ENCODE measurements at regions not wholly inside any gene's neighbourhood (a gene's known extent, or its start where the extent isn't known, plus 50 kb on each side); places are given as distances from the start of the nearest gene placed in this dataset.

DNA sequence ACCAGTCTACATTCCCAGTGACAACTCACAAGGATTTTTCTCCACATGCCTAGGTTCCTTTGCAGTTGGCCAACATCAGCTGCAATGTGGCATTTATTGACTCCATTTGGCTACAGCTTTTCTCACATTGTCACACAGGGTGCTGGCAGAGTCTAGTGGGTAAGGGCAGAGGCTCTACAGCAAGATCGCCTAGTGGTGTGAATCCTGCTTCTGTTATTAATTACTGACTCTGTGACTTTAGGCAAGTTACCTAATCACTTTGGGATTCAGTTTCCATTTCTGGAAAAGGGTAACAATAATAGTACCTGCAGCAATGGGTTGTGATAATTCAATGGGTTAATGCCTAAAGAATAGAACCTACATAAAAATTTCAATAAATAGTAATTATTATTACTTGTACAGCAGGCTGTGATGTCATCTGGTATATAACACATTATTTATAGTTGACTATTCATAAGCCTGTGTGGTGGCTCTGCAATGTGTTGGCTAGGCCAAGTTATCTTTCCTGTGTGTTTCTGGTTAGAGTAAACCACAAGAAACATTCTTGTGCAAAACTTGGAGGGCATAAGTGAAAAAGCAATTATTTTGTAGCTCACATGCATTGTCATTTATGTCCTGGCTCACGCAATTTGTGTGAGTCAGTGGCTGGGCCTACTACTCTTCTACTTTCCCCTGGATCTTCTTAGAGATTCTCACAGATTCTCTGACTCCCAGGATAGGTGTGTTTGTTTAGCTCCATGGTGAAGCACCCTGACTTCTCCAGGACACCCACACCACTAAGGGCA lies 59.5 kb downstream of the PTGS2 start:
- no peak for FAIRE-seq

GRCh38 chr1:186618401-186619170 lies 61.6 kb downstream of the PTGS2 start:
- FAIRE-seq, result no peak
- DNase-seq (ENCODE audit: low spot score in 2 of 2), result no peak

More for the DNA sequence above, 59.5 kb downstream of the PTGS2 start:
- no peak for DNase-seq (ENCODE audit: low spot score in 2 of 2)

DNA sequence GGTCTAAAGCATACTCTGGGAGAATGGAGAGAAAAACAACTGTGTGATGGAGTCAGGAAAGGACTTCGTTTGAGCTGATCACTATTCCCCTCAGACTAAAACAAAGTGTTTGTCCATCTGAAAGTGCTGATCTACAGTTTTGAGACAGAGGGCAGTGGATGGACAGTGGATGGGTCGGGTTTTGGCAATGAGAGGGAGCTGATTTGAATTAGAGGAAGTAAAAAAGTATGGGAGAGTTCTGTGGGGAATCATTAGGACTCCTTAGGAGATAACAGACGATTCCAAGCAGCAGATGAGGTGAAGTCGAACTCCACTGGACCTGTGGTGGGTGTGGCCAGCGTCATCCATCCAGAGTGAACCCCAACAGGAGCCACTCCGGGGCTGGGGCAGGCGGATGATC lies 62.3 kb downstream of the PTGS2 start:
- DNase-seq (ENCODE audit: low spot score in 2 of 2) (peak in 1 of 2 donors; percentile 14), FAIRE-seq (no peak)

- DNase-seq (ENCODE audit: low spot score in 2 of 2) (no peak), FAIRE-seq (no peak)
Observed at GRCh38 chr1:186616511-186616910, 63.7 kb downstream of the PTGS2 start.

GRCh38 chr1:186615332-186615731 lies 64.9 kb downstream of the PTGS2 start:
- no peak for DNase-seq (ENCODE audit: low spot score in 2 of 2)
- FAIRE-seq, result no peak

GRCh38 chr1:186611156-186611555 lies 69.1 kb downstream of the PTGS2 start:
- no peak for FAIRE-seq
- DNase-seq (ENCODE audit: low spot score in 2 of 2), result no peak

DNA sequence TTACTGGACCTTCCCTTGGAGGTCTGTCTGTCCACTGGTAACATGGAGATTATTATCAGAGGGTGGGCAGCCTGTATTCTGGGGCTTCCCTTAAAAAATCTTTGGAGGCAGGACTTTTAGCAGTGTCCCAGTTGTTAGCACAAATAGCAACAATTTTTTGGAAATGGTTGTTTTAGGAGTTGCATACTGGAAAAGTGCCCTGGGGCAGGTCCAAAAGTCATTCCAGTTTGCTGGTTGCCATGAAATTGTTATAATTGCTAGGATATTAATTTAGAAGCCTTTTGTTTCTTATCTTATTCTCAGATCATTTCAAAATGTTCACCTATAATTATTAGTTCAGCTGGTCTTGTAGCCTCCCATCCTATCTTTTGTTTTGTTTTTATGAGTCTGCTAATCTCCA lies 71.0 kb downstream of the PTGS2 start:
- DNase-seq (ENCODE audit: low spot score in 2 of 2) (no peak), FAIRE-seq (no peak)

DNA sequence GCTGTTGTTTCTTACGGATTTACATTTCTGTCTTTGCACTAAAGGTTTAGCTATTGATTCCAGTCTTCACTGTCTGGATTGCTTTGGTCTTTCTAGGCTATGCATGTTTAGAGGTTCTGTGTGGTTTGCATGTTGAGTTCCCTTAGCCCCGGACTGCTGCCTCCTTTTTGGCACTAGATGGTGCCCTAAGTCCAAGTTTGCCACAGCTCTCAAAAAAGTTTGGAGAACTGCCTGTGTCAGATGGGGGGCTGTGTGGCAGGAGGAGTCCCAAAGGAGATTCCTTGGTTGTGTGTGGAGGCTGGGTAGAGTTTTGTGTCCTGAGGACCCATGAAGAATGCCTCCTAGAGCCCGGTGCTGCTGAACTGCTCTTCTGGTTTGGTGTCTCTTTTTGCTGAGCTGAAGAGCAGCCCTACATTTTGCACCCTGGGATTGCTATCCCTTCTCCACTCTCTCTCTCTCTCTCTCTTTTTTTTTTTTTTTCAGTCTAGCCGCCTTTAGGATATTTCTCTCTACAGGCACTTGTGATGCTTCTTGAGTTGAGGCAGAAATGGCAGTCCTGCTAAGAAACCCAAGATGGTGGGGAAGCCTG lies 74.4 kb downstream of the PTGS2 start:
- FAIRE-seq (no peak), DNase-seq (ENCODE audit: low spot score in 2 of 2) (no peak)

GRCh38 chr1:186595969-186596368 lies 84.3 kb downstream of the PTGS2 start:
- FAIRE-seq (no peak), DNase-seq (ENCODE audit: low spot score in 2 of 2) (no peak)

- DNase-seq (ENCODE audit: low spot score in 2 of 2), result no peak
- no peak for FAIRE-seq
Observed at GRCh38 chr1:186578325-186579016, 101.8 kb downstream of the PTGS2 start.

DNA sequence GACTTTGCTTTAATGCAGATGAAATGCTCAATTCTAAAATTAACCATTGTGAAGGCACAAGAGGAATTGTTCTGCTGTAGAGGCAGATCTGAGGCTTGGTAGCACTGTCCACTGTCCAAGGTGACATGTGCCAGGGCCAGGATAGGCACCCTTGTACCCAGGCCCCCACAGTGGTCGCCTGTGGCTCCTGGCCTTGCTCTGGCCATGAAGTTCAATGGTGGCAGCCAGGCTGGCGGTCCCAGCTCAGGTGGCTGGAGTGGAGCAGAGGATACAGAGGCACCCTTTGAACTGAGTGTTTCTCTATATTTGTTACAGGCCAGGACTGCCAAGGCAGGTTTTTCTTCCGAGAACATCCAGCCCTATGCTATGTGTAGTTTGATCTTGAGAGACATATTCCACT lies 102.6 kb downstream of the PTGS2 start:
- no peak for DNase-seq (ENCODE audit: low spot score in 2 of 2)
- FAIRE-seq, result no peak

DNA sequence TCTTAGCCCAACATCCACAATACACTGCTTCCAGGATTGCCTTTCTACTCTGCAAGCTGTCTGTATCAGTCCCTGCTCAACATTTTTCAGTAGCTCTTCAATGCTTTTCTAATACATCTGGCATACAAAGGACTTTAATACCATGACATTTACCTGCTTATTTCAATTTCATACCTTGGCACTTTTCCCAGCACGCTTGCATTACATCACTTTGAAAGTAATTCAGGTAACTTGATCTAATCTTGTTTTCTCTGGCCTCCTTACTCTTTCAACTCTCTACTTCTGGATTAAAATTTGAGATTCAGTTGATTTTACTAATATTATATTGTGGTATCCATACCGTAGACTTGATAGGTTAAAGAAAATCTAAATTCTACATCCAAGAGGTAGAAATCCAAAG lies 103.0 kb downstream of the PTGS2 start:
- FAIRE-seq (no peak), DNase-seq (ENCODE audit: low spot score in 2 of 2) (no peak)

- DNase-seq (ENCODE audit: low spot score in 2 of 2) (no peak), FAIRE-seq (no peak)
Observed at GRCh38 chr1:186575348-186575747, 104.9 kb downstream of the PTGS2 start.

GRCh38 chr1:186574926-186575325 lies 105.3 kb downstream of the PTGS2 start:
- FAIRE-seq (no peak), DNase-seq (ENCODE audit: low spot score in 2 of 2) (no peak)

- no peak for FAIRE-seq
- no peak for DNase-seq (ENCODE audit: low spot score in 2 of 2)
Observed at GRCh38 chr1:186572509-186572908, 107.7 kb downstream of the PTGS2 start.

DNA sequence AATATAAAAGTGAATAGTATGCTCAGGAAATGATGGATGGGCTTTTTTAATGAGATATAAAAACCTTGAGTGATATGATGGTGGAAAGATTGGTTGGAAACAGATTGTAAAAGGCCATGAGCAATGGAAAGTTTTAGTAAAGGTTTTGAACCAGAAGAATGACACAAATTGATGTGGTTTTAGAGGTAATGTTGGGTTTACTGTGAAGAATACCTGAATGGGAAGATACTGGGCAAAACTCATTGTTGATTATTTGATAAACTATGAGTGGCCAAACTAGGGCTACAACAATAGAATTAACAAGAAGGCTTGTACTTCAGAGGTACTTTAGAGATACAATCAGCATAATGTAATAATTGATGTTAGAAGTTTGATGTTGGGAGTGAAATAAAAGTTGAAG lies 108.5 kb downstream of the PTGS2 start:
- FAIRE-seq (no peak), DNase-seq (ENCODE audit: low spot score in 2 of 2) (no peak)

DNA sequence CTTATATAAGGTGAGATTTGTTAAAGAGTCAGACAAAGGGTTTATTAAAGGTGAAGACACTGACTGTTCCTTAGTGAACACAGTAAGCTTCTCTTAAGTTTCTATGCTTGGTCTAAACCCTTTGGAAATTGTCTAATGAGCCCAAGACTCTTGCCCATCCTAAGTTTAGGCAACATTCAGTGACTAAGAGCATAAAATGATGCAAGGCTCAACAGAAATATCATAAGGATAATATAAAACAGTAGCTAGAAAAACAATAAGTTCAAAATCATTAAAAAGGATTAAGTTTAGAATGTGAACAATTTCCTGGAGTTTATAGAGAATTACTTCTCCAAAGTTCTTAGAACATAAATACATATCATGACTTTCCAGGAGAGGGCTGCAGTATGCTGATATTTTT lies 108.9 kb upstream of the PDC start:
- FAIRE-seq (no peak), DNase-seq (ENCODE audit: low spot score in 2 of 2) (no peak)

DNA sequence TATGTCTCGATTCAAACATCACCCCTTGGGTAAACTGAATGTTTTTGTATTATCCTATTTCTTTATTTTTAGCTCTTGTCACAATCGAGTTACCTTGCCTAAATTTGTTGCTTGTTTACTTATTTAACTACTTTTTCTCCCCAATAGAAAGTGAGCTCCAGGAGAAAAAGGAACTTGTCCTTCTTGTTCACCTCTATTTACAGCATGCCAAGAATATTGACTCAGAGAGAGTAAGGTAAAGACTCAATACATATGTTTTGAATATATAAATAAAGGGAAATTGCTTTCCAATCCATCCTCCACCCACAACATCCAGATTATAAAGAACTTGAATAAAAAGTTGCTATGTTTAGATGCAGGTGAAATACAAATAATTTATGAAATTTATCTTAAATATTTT lies 107.3 kb upstream of the PDC start:
- FAIRE-seq, result no peak
- DNase-seq (ENCODE audit: low spot score in 2 of 2), result no peak

GRCh38 chr1:186566140-186566855 lies 105.4 kb upstream of the PDC start:
- no peak for DNase-seq (ENCODE audit: low spot score in 2 of 2)
- no peak for FAIRE-seq

- no peak for FAIRE-seq
- no peak for DNase-seq (ENCODE audit: low spot score in 2 of 2)
Observed at GRCh38 chr1:186564582-186564981, 103.7 kb upstream of the PDC start.
